GM18508 (cell line): ENCODE measurements at regions not wholly inside any gene's neighbourhood (a gene's known extent, or its start where the extent isn't known, plus 50 kb on each side); places are given as distances from the start of the nearest gene placed in this dataset.
"Not testable (repeated sequence)": the region's sequence is repeated elsewhere in the genome, so short reads cannot be mapped to it uniquely, and the experiment has no call there.

Experiments used
- ATAC-seq: cut with Tn5 transposase; IDR thresholded peaks from one replicate; pipeline ENCODE4 v1.9.1; 2021; ENCODE audit warnings: moderate number of reproducible peaks; ENCODE audit not compliant: insufficient read depth, unreplicated experiment

DNA sequence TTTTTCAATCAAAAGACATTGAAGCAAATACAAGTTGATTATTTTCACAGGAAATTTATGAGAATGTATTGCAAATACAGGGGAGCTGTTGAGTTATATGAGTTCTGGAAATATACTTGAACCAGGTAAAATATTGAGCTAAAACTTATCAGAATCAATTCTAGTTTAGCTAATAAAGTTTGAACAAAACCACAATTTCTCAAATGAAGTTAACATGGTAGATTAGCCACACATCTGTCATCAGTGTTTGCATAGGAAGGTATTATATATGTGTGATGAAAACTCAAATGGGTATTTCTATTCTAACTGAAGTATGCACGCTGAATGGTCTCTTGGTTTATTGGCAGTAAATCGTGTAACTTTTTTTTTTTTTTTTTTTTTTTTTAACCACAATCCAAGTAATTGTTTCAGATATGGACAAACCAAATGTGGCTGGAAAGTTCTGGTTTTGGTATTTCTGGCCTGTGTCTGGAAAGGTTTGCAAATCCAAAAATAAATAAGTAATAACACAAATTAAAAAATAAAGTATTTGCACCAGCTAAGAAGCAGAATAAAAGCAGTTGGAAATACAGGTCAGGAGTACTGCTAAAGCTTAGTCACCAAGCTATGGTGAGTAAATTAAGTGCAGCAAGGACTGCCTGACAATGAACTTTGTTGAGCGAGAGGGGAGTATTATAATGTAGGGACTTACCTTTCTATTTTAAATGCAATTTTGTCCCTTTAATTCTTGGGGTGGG, 479.1 kb upstream of the FANCL start:
- ATAC-seq = no peak

DNA sequence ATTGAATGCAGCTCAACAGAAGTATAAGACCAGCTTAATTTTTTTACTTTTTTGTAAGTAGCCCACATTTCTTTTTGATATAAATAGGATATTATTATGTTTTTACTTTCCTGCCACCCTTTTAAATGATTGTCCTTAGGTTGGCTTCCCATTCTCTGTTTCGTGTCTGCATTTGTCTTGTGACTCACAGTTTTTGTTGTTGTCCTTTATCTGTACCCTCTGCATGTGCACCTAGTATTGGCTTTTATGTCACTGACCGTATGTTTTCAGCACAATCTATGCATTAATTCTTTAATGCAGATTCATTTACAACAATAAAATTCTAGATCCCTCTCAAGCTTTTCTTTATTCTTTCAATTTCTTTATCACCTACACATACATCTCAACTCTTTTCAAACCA, 474.2 kb upstream of the FANCL start:
- no peak for ATAC-seq

DNA sequence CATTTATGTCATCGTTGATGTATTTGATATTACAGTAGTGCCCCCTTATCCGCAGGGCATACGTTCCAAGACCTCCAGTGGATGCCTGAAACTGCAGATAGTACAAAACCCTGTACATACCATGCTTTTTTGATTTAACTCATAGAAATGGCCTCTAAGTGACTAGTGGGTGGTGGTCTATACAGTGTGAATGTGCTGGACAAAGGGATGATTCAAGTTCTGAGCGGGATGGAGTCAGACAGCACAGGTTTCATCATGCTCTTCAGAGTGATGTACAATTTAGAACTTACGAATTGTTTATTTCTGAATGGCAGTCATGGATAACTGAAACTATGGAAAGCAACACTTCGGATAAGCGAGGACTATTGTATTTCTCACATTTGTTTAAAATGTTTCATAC, 473.1 kb upstream of the FANCL start:
- ATAC-seq = no peak

DNA sequence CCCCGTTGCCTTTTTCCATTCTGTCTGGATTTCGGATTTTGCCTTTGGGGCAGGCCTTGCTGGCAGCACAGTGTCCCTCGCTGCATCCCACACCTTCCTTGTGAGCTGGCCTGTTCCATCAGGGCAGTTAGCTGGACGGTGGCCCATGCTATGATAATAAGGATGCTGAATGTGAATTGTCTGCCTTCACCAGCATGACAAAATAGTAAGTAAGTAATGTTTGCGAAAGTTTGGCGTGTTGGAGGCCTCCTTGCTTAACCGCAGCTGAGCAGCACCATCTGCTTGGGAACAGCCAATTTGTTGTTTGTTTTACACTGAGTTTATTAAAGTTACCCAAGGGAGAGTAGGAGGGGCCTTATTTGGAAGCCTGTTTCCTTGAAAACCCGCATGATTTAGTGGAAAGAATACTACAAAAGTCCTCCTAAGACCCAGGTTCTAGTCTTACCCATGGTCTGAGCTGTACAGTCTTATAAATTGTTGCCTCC, 469.7 kb upstream of the FANCL start:
- no peak for ATAC-seq

DNA sequence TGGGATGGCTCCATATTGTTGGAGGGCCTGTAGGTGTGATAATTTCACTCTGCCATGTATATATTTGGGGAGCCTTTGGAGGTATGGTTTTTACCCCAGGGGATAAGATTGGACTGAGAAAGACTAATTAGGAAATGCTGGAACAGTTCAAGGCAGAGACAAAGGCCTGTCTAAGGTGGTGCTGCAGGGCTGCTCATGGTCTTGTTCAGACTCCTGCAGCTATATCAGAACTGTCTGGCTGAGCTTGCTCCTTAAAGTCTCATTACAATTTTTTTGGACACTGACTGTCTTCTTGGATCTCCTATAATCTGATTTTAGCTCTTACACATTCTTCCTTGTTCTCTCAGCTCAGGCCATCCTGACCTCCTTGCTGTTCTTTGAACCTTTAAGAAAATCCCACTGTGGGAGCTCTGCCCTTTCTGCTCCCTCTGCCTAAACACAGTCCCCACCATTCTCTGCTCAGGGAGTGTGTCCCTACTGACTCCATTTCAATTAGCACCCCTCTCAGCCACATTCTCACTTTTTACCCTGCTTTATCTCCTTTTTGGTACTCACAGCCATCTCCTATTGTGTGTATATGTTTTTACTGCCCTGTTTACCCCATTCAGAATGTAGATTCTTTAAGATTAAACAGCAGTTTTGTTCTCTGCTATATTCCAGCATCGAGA, 468.7 kb upstream of the FANCL start:
- no peak for ATAC-seq

DNA sequence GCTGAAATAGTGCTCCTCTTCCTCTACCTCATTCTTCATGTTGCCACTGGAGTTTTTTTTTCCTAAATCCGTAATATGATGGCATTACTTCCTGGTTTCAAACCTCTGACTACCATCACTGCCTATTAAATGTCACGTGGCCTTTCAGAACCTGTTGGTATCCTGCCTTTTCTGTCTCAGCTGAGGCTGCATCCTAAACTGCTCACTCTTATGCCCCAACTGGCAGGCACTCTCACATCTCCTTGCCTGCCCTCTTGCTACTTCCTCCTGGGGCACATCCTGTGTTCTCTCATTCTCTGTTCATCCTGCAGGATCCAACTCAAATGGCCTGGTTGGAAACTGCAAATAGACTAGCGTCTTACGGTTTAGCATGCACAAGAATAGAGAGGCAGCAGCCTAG, 468.1 kb upstream of the FANCL start:
- no peak for ATAC-seq

DNA sequence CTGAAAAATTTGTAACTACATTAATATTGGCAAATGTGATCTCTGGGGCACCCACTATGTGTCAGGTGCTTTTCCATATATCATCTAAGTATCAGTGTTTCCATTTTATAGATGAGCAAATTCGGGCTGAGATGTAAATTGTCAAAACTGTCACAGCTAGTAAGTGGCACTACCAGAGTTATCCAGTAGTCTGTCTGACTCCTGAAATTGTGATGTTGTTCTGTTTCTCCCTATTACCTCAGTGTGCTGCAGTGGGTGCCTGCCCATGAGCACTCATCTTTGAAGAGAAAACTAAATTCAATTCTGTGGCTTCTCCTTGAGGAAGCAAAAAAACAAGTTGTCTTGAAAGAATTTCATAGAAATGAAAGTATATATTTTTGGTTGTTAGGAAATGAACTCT, 467.4 kb upstream of the FANCL start:
- no peak for ATAC-seq

DNA sequence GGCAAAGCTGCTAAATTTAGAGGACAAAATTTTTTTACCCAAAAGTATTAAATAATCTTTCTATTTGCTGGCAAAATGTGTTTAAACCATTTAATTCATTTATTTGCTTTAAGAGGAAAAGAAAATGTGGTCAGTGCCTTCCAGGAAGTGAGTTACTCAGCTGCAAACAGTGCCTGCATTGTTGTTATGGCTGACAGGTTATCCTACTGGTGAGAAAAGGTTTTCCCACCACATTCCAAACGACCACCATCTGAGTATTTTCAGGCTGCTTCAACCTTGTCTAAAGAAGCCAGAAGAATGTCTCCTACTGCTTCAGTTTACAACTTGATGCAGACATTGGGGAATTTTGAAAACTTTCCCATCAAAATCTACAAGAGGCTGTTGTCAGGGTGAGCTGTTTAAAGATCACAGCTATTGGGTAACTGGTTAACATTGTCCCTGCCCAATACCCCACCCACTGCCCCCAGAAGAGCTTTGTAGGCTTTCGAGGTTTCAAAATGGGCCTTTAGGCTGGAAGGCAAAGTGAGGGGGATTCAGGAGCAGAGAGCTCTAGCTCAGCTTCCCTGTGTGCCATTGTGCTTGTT, 461.3 kb upstream of the FANCL start:
- ATAC-seq = no peak

DNA sequence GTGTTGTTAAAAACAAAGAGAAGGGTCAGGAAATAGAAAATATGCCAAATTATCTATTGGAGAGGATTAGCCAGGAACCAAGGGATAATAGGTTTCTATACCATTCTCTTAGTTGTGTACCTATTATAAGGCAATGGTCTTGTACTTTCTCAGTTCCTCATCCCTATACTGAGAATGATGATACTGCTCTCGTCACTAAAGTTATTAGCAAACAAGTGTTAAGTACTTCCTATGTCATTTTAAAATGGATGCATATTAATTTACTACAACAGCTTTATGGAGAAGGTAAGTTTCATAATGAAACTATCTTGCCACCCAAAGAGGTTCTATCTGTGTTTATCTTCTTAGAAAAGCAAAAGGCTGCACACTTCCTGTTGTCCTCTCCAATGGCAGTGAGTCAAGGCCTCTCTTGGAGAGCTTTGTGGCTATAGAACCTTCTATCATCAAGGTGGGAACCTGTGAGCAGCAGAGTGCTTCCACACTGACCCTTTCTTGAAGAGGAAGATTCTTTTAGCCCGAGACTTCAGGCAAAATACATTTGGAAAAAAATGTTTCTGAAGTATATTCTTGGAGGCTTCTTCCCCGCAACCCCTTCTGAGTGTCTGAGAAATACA, 460.7 kb upstream of the FANCL start:
- no peak for ATAC-seq

DNA sequence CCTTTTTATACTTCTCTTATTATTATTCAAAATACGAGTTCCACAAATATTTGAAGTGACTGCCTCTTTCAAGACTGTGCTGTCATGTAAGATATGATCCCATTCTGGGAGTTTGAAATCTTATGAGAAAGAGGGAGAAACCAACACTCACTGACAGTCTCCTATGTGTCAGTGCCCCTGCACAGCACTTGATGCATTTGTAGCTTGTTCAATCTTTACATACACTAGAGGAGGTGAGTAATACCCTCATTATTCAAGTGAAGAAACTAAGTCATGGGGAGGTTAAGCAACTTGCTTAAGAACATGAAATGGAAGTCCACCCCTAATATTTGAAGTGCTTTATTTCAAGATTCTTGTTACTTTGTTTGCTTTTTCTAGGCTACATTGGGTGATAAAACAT, 459.5 kb upstream of the FANCL start:
- ATAC-seq = no peak

DNA sequence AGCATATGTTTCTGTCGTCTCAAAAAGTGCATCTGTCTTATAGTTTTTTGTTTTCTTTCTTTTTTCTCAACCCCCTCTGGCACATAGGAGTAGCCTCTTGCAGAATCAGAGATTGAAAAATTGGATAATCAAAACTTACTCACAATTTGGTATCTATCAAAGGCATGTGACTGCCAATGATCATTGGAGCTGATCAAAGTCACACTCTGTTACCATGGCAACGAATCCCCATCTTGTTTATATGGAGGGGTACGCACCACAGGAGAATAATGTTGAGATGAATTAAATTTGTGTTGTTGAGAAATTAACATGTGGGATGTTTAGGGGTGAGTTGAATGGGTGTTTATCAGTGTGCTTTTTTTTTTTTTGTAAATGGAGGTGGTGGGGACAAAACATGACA, 458.3 kb upstream of the FANCL start:
- ATAC-seq = no peak

DNA sequence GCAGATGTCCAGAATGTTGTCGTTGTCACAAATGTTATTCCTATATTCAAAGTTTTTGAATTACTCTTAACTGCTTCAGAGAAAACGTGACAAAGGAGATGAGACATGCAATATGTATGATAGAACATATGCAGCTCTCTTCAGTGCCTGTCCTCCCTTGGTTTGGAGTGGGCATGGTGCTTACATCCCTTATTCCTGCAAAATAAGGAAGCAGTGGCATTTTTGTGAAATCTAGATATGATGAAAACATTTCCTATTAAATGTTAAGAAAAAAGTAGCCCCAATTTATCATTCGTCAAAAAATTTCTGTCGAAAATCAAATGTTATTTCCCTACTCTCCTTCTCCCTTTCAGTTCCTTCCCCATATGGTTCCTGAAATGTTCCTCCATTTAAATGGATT, 457.5 kb upstream of the FANCL start:
- ATAC-seq = no peak

DNA sequence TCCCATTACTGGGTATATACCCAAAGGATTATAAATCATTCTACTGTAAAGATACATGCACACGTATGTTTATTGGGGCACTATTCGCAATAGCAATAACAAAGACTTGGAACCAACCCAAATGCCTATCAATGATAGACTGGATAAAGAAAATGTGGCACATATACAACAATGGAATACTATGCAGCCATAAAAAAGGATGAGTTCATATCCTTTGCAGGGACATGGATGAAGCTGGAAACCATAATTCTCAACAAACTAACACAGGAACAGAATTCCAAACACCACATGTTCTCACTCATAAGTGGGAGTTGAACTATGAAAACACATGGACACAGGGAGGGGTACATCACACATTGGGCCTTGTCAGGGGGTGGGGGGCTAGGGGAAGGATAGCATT, 453.0 kb upstream of the FANCL start:
- ATAC-seq = not testable (repeated sequence)

DNA sequence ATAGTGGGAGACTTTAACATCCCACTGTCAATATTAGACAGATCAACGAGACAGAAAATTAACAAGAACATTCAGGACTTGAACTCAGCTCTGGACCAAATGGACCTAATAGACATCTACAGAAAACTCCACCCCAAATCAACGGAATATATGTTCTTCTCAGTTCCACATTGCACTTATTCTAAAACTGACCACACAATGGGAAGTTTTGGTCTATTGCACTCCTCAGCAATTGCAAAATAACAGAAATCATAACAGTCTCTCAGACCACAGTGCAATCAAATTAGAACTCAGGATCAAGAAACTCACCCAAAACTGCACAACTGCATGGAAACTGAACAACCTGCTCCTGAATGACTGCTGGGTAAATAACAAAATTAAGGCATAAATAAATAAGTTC, 449.9 kb upstream of the FANCL start:
- not testable (repeated sequence) for ATAC-seq

DNA sequence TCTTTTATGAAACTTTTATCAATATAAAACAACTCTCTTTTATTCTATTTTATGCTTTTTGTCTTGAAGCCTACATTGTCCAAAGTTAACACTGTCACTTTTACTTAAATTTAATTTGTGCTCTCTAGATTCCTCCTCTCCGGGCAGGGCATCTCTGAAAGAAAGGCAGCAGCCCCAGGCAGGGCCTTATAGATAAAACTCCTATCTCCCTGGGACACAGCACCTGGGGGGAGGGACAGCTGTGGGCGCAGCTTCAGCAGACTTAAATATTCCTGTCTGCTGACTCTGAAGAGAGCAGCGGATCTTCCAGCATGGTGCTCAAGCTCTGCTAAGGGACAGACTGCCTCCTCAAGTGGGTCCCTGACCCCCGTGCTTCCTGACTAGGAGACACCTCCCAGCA, 447.7 kb upstream of the FANCL start:
- ATAC-seq = no peak

DNA sequence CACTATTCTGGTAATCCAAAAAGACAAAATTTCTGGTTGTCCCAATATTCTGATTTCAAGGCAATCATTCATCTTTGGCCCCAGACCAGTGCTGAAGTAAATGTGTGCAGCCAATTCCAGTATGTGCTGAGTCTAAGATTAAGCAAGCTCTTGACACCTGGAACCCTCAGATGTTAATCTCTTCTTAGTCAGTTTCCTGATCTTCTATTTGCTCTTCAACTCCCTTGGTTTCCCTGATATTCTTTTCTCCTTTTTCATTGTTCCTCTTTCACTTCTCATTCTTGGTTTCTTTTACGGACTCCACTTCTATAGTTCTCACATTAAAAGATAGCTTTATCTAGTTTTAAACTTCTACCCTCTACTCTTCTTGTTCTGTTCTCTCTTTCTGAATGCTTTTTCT, 445.7 kb upstream of the FANCL start:
- ATAC-seq = peak; percentile 60

DNA sequence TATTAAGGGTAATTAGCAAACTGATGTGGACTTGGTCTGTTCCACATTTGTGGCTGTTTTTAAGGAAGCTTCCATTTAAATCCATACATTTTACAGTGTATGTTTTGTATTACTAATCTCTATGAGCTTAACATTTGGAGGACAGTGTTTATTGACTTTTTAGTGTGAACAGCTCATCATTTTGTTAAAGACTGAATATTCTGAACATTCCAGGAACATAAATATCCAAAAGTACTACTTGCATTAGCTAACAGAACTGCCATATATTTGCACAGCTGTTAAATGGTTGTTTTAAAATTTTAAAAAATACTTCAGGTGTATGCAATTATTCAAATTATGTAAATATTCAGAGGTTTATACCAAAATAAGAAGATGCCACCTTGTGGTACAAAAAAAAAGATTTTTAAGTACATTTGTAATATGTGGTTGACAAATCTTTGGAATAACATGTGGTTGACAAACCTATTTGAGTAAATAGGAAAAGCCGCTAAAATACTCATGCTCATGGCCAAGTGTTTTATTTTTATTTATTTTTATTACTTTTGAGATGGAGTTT, 439.7 kb upstream of the FANCL start:
- ATAC-seq = no peak

DNA sequence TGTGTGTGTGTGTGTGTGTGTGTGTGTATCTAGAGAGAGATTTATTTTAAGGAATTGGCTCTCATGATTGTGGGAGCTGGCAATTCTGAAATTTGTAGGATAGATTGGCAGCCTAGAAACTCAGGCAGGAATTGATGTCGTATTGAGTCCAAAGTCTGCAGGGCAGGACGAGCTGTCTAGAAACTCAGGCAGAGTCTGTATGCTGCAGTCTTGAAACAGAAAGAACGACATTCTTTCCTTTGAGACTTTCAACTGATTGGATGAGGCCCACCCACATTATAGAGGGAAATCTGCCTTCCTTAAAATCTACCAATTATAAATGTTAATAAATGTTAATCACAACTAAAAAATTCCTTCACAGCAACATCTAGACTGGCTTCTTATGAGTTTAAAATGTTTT, 436.6 kb upstream of the FANCL start:
- no peak for ATAC-seq

DNA sequence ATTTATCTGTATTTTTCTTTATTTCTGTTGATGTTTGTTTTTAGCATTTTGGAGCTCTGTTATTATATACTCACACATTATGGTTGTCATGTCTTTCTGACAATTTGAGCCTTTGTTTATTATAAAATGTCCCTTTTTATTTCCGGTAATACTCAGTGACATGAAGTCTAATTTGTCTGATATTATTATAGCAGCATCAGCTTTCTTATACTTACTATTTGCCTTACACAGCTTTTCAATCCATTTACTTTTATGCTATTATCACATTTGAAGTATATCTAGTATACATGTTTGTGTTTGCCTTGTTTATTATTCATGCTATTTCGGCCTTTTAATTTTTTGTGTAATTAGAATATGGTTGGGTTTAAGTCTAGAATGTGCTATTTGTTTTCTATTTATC, 430.6 kb upstream of the FANCL start:
- ATAC-seq = no peak

DNA sequence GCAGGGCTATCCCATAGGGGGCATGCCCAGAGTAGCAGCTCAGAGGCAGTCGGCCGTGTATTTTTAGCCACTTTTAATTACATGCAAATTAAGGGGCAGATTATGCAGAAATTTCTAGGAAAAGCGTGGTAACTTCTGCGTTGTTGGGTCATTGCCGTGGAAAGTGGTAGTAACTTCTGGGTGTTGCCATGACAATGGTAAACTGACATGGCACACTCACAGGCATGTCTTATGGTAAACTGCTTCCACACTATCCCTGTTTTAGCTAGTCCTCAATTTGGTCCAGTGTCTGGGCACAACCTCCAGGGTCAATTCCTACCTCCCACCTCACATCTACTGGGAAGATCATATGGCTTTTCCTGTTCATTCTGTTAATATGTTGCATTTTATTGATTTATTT, 428.9 kb upstream of the FANCL start:
- no peak for ATAC-seq
